PC-3 (cell line): ENCODE measurements at regions not wholly inside any gene's neighbourhood (a gene's known extent, or its start where the extent isn't known, plus 50 kb on each side); places are given as distances from the start of the nearest gene placed in this dataset.

Experiments
- EZH2 ChIP-seq: fragments of 300-600 bp; sonication (generic); IDR thresholded peaks from one replicate; pipeline ENCODE4 v1.6.1; 2017; ENCODE audit warnings: antibody characterized with exemption, mild to moderate bottlenecking, low read length; ENCODE audit not compliant: unreplicated experiment
- EZH2phosphoT487 ChIP-seq: fragments of 300-600 bp; sonication (generic); IDR thresholded peaks from 2 replicates; pipeline ENCODE4 v1.6.1; 2018; ENCODE audit warnings: mild to moderate bottlenecking, antibody characterized with exemption, low read length, borderline replicate concordance
- TF ChIP-seq, protein P1 (sequence below): fragments of 300-600 bp; sonication (generic); conservative IDR thresholded peaks from 2 replicates; pipeline ENCODE4 v1.5.1; 2017; ENCODE audit warnings: antibody characterized with exemption, low read depth, mild to moderate bottlenecking, low read length

DNA sequence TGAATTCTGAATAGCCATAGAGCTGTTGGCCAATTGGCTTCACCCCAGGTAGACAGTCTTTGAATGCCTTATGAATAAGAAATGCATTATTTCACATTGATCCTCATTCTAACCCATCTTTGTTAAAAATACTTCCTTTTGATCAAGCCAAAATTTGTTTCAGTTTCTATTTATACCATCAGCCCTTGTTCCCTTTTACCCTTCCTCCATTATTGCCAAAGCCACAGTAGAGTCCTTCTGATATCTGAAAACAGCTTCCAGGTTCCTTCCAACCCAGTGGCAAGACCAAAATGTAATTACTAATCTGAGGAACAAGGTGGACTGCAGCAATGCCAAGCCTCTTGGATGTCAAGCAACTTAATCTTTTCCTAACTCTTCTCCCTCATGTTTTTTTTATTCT, 458.8 kb downstream of the BUD13 start:
- TF ChIP-seq, protein P1, sequence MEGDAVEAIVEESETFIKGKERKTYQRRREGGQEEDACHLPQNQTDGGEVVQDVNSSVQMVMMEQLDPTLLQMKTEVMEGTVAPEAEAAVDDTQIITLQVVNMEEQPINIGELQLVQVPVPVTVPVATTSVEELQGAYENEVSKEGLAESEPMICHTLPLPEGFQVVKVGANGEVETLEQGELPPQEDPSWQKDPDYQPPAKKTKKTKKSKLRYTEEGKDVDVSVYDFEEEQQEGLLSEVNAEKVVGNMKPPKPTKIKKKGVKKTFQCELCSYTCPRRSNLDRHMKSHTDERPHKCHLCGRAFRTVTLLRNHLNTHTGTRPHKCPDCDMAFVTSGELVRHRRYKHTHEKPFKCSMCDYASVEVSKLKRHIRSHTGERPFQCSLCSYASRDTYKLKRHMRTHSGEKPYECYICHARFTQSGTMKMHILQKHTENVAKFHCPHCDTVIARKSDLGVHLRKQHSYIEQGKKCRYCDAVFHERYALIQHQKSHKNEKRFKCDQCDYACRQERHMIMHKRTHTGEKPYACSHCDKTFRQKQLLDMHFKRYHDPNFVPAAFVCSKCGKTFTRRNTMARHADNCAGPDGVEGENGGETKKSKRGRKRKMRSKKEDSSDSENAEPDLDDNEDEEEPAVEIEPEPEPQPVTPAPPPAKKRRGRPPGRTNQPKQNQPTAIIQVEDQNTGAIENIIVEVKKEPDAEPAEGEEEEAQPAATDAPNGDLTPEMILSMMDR = no peak
- no peak for TF ChIP-seq EZH2phosphoT487
- TF ChIP-seq EZH2 = no peak
